Hepatocyte (in vitro differentiated cells): ENCODE measurements at regions not wholly inside any gene's neighbourhood (a gene's known extent, or its start where the extent isn't known, plus 50 kb on each side); places are given as distances from the start of the nearest gene placed in this dataset.

Source experiments
- DNase-seq: peaks from one replicate; pipeline ENCODE4 v3.0.0-alpha.2; 2016; ENCODE audit warnings: low spot score
- H2AFZ ChIP-seq: fragments of 200-600 bp; sonication (generic); 2 replicates; pipeline ENCODE4 v1.6.0; 2016; ENCODE audit warnings: antibody characterized with exemption, mild to moderate bottlenecking
- H3K27ac ChIP-seq: fragments of 200-600 bp; sonication (generic); 2 replicates; pipeline ENCODE4 v1.5.1; 2016; ENCODE audit warnings: mild to moderate bottlenecking
- H3K27me3 ChIP-seq: fragments of 200-600 bp; sonication (generic); 2 replicates; pipeline ENCODE4 v1.6.1; 2016
- H3K36me3 ChIP-seq: fragments of 200-600 bp; sonication (generic); replicated peaks from 2 replicates; pipeline ENCODE4 v1.5.1; 2016; ENCODE audit warnings: low read depth; ENCODE audit not compliant: insufficient read depth
- H3K4me1 ChIP-seq: fragments of 200-600 bp; sonication (generic); 2 replicates; pipeline ENCODE4 v1.5.1; 2016; ENCODE audit warnings: mild to moderate bottlenecking, moderate library complexity; ENCODE audit not compliant: insufficient read depth
- H3K4me2 ChIP-seq: fragments of 200-600 bp; sonication (generic); 2 replicates; pipeline ENCODE4 v1.6.0; 2016
- H3K4me3 ChIP-seq: fragments of 200-600 bp; sonication (generic); 2 replicates; pipeline ENCODE4 v1.5.1; 2016; ENCODE audit warnings: mild to moderate bottlenecking
- H3K79me2 ChIP-seq: fragments of 200-600 bp; sonication (generic); 2 replicates; pipeline ENCODE4 v1.6.0; 2017; ENCODE audit warnings: mild to moderate bottlenecking
- H3K9me2 ChIP-seq: fragments of 200-600 bp; sonication (generic); replicated peaks from 2 replicates; pipeline ENCODE4 v1.6.0; 2017; ENCODE audit warnings: mild to moderate bottlenecking; ENCODE audit not compliant: insufficient read depth
- H3K9me3 ChIP-seq: fragments of 200-600 bp; sonication (generic); 2 replicates; pipeline ENCODE4 v1.5.1; 2016; ENCODE audit warnings: low read depth, mild to moderate bottlenecking
- H4K20me1 ChIP-seq: fragments of 200-600 bp; sonication (generic); 2 replicates; pipeline ENCODE4 v1.6.0; 2016; ENCODE audit warnings: mild to moderate bottlenecking; ENCODE audit not compliant: insufficient read depth, poor library complexity, severe bottlenecking
- EZH2 ChIP-seq: fragments of 200-600 bp; sonication (generic); IDR thresholded peaks from 2 replicates; pipeline ENCODE4 v1.6.1; 2016; ENCODE audit warnings: antibody characterized with exemption, mild to moderate bottlenecking, borderline replicate concordance
- EZH2phosphoT487 ChIP-seq: fragments of 200-600 bp; sonication (generic); IDR thresholded peaks from one replicate; pipeline ENCODE4 v1.6.1; 2018; ENCODE audit warnings: antibody characterized with exemption, mild to moderate bottlenecking, low read depth, moderate library complexity; ENCODE audit not compliant: unreplicated experiment, severe bottlenecking
- WGBS: methylation state at CpG from one replicate; pipeline ENCODE4 v1.1.6; 2016; ENCODE audit warnings: low lambda C conversion rate; ENCODE audit errors: missing lambda C conversion rate; 5-methylcytosine and 5-hydroxymethylcytosine counted together
- TF ChIP-seq, protein P1 (sequence below): fragments of 200-600 bp; sonication (generic); IDR thresholded peaks from 2 replicates; pipeline ENCODE4 v1.5.1; 2016; ENCODE audit warnings: antibody characterized with exemption, mild to moderate bottlenecking; ENCODE audit not compliant: poor library complexity

DNA sequence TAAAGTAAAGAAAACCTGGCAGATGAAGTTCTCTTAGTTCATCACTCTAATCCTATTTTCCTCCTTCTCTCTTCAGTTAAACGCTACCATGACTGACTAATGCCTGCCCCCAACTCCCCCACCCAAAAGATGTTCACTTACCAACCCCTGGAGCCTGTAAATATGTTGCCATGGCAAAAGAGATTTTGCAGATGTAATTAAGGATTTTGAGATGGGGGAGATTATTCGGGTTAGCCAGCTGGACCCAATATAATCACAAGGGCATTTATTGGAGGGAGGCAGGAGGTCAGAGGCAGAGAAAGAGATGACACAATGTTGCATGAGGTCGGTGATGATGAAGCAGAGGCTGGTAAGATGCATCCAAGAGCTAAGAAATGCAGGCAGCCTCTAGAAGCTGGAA, 69.3 kb upstream of the PPP2R5A start:
- Histone ChIP-seq H3K9me3 (no peaks in the 10 kb centered on the region), H3K4me2 (no peak overlapping the region), H3K9me2 (no peaks in the 10 kb centered on the region), H3K36me3 (no peaks in the 10 kb centered on the region), H3K79me2 (no peaks in the 10 kb centered on the region), H3K27me3 (no peaks in the 10 kb centered on the region), H4K20me1 (no peaks in the 10 kb centered on the region), H2AFZ (no peak overlapping the region), H3K4me3 (no peak overlapping the region), H3K27ac (no peak overlapping the region), H3K4me1 (peaks cover 23% of the 10 kb centered on the region)
- TF ChIP-seq EZH2 (no peak), EZH2phosphoT487 (no peak)
- TF ChIP-seq, protein P1, sequence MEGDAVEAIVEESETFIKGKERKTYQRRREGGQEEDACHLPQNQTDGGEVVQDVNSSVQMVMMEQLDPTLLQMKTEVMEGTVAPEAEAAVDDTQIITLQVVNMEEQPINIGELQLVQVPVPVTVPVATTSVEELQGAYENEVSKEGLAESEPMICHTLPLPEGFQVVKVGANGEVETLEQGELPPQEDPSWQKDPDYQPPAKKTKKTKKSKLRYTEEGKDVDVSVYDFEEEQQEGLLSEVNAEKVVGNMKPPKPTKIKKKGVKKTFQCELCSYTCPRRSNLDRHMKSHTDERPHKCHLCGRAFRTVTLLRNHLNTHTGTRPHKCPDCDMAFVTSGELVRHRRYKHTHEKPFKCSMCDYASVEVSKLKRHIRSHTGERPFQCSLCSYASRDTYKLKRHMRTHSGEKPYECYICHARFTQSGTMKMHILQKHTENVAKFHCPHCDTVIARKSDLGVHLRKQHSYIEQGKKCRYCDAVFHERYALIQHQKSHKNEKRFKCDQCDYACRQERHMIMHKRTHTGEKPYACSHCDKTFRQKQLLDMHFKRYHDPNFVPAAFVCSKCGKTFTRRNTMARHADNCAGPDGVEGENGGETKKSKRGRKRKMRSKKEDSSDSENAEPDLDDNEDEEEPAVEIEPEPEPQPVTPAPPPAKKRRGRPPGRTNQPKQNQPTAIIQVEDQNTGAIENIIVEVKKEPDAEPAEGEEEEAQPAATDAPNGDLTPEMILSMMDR, result no peak
- no peak for DNase-seq
- WGBS, result 81% methylated on average over 3 of the region's 3 CpGs

DNA sequence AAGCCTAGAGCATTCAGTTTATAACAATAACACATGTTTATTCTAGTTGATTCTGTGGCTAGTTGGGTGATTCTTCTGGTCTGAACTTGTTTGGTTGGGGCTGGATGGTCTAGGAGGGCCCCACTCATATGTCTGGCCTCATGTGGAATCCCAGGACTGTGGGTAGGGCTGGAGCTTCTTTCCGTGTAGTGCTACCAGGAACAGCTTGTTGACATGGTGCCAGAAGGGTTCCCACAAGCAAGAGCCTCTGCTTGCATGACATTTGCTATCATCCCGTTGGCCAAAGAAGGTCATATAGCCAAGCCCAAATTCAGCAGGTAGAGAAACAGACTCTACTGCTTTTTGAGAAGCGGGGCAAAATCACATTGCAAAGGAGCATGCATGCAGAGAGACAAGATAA, 67.6 kb upstream of the PPP2R5A start:
- Histone ChIP-seq H3K4me1 (peaks cover 23% of the 10 kb centered on the region), H3K79me2 (no peaks in the 10 kb centered on the region), H3K9me2 (no peaks in the 10 kb centered on the region), H4K20me1 (no peaks in the 10 kb centered on the region), H2AFZ (no peak overlapping the region), H3K9me3 (no peaks in the 10 kb centered on the region), H3K36me3 (no peaks in the 10 kb centered on the region), H3K27ac (no peak overlapping the region), H3K27me3 (no peaks in the 10 kb centered on the region), H3K4me2 (no peak overlapping the region), H3K4me3 (no peak overlapping the region)
- WGBS, result 76% methylated on average over 3 of the region's 3 CpGs
- TF ChIP-seq EZH2phosphoT487 (no peak), EZH2 (no peak)
- TF ChIP-seq, protein P1, result no peak
- DNase-seq, result no peak

GRCh38 chr1:212218065-212218464, 67.1 kb upstream of the PPP2R5A start:
- Histone ChIP-seq H3K4me2 (no peak overlapping the region), H3K79me2 (no peaks in the 10 kb centered on the region), H3K4me1 (peaks cover 22% of the 10 kb centered on the region), H3K27me3 (no peaks in the 10 kb centered on the region), H3K36me3 (no peaks in the 10 kb centered on the region), H3K9me3 (no peaks in the 10 kb centered on the region), H4K20me1 (no peaks in the 10 kb centered on the region), H2AFZ (no peak overlapping the region), H3K27ac (peak overlapping the region; percentile 24), H3K4me3 (no peak overlapping the region), H3K9me2 (no peaks in the 10 kb centered on the region)
- no peak for DNase-seq
- TF ChIP-seq, protein P1, result no peak
- TF ChIP-seq EZH2phosphoT487 (no peak), EZH2 (no peak)
- 55% methylated on average over 4 of the region's 4 CpGs for WGBS

DNA sequence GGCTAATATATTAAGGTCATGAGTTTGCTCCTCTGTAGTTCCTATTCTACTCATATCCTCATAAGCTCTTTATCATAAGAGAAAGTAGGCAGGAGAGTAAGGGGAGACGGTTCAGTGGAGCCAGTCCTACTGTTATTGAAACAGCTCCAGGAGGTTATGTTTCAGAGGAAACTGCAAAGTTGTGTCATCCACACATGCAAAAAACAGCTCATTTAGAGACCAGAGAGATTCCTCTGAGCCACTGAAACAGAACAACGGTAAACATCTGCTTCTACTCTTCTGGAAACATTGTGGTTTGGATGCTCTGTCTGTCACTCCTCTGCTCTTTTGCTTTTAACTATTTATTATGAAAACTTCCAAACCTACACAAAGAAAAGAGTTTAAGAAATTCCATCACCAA, 66.3 kb upstream of the PPP2R5A start:
- Histone ChIP-seq H3K27ac (peak overlapping the region; percentile 48), H3K79me2 (no peaks in the 10 kb centered on the region), H3K27me3 (no peaks in the 10 kb centered on the region), H3K4me1 (peaks cover 18% of the 10 kb centered on the region), H3K9me2 (no peaks in the 10 kb centered on the region), H3K4me2 (peak overlapping the region; percentile 0), H4K20me1 (no peaks in the 10 kb centered on the region), H3K4me3 (no peak overlapping the region), H3K9me3 (no peaks in the 10 kb centered on the region), H2AFZ (no peak overlapping the region), H3K36me3 (no peaks in the 10 kb centered on the region)
- no peak for DNase-seq
- WGBS, result 33% methylated on average over 2 of the region's 2 CpGs
- TF ChIP-seq EZH2 (no peak), EZH2phosphoT487 (no peak)
- TF ChIP-seq, protein P1, result no peak
